CD4-positive, alpha-beta T cell (primary cell): ENCODE measurements at regions not wholly inside any gene's neighbourhood (a gene's known extent, or its start where the extent isn't known, plus 50 kb on each side); places are given as distances from the start of the nearest gene placed in this dataset.

Experiments
- ATAC-seq: fragments of 200-7000 bp; cut with Tn5 transposase; one replicate; pipeline ENCODE4 v1.10.0; 2022; ENCODE audit warnings: mild to moderate bottlenecking; ENCODE audit not compliant: poor library complexity
- CTCF ChIA-PET: fragments of 350-600 bp; sonication (Branson Sonifier 250); formaldehyde crosslinking; loops from one replicate; lab custom pipeline; 2021; ENCODE audit warnings: antibody characterized with exemption, inconsistent platforms; lab: Charles Lee
- POLR2A ChIA-PET: fragments of 350-600 bp; sonication (Branson Sonifier 250); formaldehyde crosslinking; loops from one replicate; lab custom pipeline; 2021; ENCODE audit warnings: antibody characterized with exemption, inconsistent platforms; lab: Charles Lee
- DNase-seq, 14 experiments: peaks; one replicate each; pipeline ENCODE4 v3.0.0-alpha.2; 2013 to 2020; ENCODE audit warnings: mixed read lengths in 2 of 14
- H3K27ac ChIP-seq, 2 donors: one replicate each; pipeline versions ENCODE4 v1.5.1 to v1.7.0; 2013; ENCODE audit warnings: low read length in 2 of 2, low read depth in 1 of 2, mild to moderate bottlenecking in 1 of 2
- H3K27me3 ChIP-seq, 2 experiments: 1 replicate in 1 of 2; 2 replicates in 1 of 2; pipeline versions ENCODE4 v1.6.1 to v1.7.0; 2013; ENCODE audit warnings: low read length in 2 of 2, control low read depth in 1 of 2, mild to moderate bottlenecking in 1 of 2, moderate library complexity in 1 of 2; ENCODE audit not compliant: insufficient read depth in 2 of 2, control insufficient read depth in 1 of 2
- H3K36me3 ChIP-seq: one replicate; pipeline ENCODE4 v1.6.1; 2013; ENCODE audit warnings: low read length, control low read depth; ENCODE audit not compliant: insufficient read depth
- H3K4me1 ChIP-seq: one replicate; pipeline ENCODE4 v1.6.1; 2013; ENCODE audit warnings: low read length, control low read depth; ENCODE audit not compliant: insufficient read depth
- H3K4me3 ChIP-seq: one replicate; pipeline ENCODE4 v1.5.1; 2013; ENCODE audit warnings: mild to moderate bottlenecking, low read length, moderate library complexity
- H3K9me3 ChIP-seq, 2 experiments: 1 replicate in 1 of 2; 2 replicates in 1 of 2; pipeline versions ENCODE4 v1.6.1 to v1.7.0; 2013; ENCODE audit warnings: low read length in 2 of 2, mild to moderate bottlenecking in 2 of 2, control low read depth in 1 of 2, moderate library complexity in 1 of 2; ENCODE audit not compliant: control insufficient read depth in 1 of 2, insufficient read depth in 1 of 2
- H3K27ac Mint-ChIP-seq: one replicate; pipeline ENCODE4 v1.8.0; 2020; ENCODE audit warnings: mixed read lengths
- H3K27me3 Mint-ChIP-seq: one replicate; pipeline ENCODE4 v1.8.0; 2021; ENCODE audit warnings: mixed read lengths
- H3K36me3 Mint-ChIP-seq: one replicate; pipeline ENCODE4 v1.8.0; 2021; ENCODE audit warnings: low read depth, mixed read lengths
- H3K4me1 Mint-ChIP-seq: one replicate; pipeline ENCODE4 v1.8.0; 2021; ENCODE audit warnings: low read depth, mixed read lengths
- H3K4me3 Mint-ChIP-seq: one replicate; pipeline ENCODE4 v1.8.0; 2020; ENCODE audit warnings: mild to moderate bottlenecking, mixed read lengths
- H3K9me3 Mint-ChIP-seq: one replicate; pipeline ENCODE4 v1.8.0; 2020; ENCODE audit warnings: mixed read lengths
- intact Hi-C, 2 experiments: fragments of 100-400 bp; cut with DNase I in 1 of 2; cut with micrococcal nuclease in 1 of 2; formaldehyde crosslinking; loops; one replicate each; pipeline versions ENCODE4 v1.15.1 to v1.9.0; 2023 to 2025; cut with DNase I, micrococcal nuclease
- TF ChIP-seq, protein P1 (sequence below): fragments of 200-600 bp; IDR thresholded peaks from one replicate; pipeline ENCODE4 v1.8.0; 2022; ENCODE audit warnings: antibody characterized with exemption, mild to moderate bottlenecking

DNA sequence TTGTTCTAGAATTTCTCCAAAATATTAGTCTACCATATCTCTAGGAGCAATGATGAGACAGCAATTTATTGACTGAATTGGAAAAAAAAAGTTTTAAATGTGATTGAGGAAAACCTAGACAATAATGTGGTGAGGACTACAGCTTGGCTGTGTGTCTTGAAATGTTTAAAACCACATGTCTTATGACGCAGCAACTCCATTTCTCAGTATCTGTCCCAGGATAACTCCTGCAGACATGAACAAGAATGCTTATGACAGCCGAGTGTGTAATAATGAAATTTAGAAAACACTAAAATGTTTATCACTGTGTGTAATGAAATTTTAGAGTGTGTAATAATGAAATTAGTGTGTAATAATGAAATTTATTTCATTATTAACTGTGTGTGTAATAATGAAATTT lies 254.1 kb upstream of the DAPK1 start:
- H3K27ac Mint-ChIP-seq = no peak overlapping the region
- H3K27me3 Mint-ChIP-seq = peaks cover 25% of the 10 kb centered on the region
- intact Hi-C loops = no loop called here

DNA sequence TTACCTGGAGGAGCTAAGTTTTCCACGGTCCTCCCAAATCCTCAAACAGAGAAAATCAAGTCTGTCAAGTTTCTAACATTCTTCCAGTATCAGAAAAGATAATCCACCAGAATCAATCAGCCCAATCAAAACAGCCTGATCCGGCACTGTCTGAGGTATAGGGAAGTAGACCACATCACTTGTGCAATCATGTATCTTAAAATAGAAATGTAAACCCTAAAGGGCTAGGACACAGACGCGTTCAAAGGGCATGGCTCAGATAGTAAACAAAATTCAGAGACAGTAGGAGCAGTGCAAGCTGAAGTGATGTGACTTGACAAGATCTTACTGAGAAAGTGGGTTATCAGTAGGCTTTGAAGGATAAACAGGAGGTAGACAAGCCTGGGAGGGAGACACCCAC lies 252.4 kb upstream of the DAPK1 start:
- Mint-ChIP-seq H3K36me3 (no peaks in the 10 kb centered on the region), H3K9me3 (no peaks in the 10 kb centered on the region), H3K27me3 (peaks cover 22% of the 10 kb centered on the region), H3K4me3 (no peak overlapping the region), H3K4me1 (no peaks in the 10 kb centered on the region), H3K27ac (no peak overlapping the region)
- no peaks in the 10 kb centered on the region for H3K36me3 ChIP-seq
- POLR2A ChIA-PET = no interaction called here
- ATAC-seq (no peak), DNase-seq (no peak)
- no peaks in the 10 kb centered on the region for H3K4me1 ChIP-seq
- CTCF ChIA-PET = no interaction called here
- no peaks in the 10 kb centered on the region for H3K9me3 ChIP-seq
- TF ChIP-seq, protein P1, sequence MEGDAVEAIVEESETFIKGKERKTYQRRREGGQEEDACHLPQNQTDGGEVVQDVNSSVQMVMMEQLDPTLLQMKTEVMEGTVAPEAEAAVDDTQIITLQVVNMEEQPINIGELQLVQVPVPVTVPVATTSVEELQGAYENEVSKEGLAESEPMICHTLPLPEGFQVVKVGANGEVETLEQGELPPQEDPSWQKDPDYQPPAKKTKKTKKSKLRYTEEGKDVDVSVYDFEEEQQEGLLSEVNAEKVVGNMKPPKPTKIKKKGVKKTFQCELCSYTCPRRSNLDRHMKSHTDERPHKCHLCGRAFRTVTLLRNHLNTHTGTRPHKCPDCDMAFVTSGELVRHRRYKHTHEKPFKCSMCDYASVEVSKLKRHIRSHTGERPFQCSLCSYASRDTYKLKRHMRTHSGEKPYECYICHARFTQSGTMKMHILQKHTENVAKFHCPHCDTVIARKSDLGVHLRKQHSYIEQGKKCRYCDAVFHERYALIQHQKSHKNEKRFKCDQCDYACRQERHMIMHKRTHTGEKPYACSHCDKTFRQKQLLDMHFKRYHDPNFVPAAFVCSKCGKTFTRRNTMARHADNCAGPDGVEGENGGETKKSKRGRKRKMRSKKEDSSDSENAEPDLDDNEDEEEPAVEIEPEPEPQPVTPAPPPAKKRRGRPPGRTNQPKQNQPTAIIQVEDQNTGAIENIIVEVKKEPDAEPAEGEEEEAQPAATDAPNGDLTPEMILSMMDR = no peak
- H3K27me3 ChIP-seq = peaks cover 0 to 3% of the 10 kb centered on the region in 2 experiments
- H3K27ac ChIP-seq = no peak overlapping the region
- intact Hi-C loops = no loop called here
- no peak overlapping the region for H3K4me3 ChIP-seq

More for the DNA sequence above, 254.1 kb upstream of the DAPK1 start:
- ChIA-PET CTCF (no interaction called here), POLR2A (no interaction called here)
- no peaks in the 10 kb centered on the region for H3K4me1 Mint-ChIP-seq
- TF ChIP-seq, protein P1 = no peak
- no peaks in the 10 kb centered on the region for H3K9me3 Mint-ChIP-seq
- H3K4me3 ChIP-seq = no peak overlapping the region
- no peak overlapping the region for H3K4me3 Mint-ChIP-seq
- DNase-seq (no peak), ATAC-seq (no peak)
- no peaks in the 10 kb centered on the region for H3K36me3 Mint-ChIP-seq
- H3K27me3 ChIP-seq = peaks cover 0 to 3% of the 10 kb centered on the region in 2 experiments
- H3K4me1 ChIP-seq = no peaks in the 10 kb centered on the region
- no peaks in the 10 kb centered on the region for H3K36me3 ChIP-seq
- no peaks in the 10 kb centered on the region for H3K9me3 ChIP-seq
- no peak overlapping the region for H3K27ac ChIP-seq

DNA sequence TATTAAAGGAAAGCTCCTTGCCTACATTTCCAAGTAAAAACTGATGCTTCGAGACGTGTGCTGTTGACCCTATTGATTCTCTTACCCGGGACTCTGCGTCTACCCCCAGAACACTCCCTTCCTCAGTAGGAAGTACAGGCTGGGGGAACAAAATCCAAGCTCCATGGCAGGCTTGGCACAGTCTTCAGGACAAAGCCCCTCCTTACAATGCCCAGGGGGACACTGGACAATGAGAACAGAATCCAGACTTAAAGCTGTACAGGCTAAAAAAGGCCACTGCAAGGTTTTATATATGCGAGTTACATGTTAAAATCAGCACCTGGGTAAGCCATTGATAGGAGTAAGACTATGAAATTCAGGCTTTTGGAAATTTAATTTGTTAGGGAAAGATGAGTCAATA lies 250.6 kb upstream of the DAPK1 start:
- POLR2A ChIA-PET = no interaction called here
- intact Hi-C loops = no loop called here
- peaks cover 0 to 3% of the 10 kb centered on the region in 2 experiments for H3K27me3 ChIP-seq
- no peak overlapping the region for H3K4me3 ChIP-seq
- H3K27ac ChIP-seq = no peak overlapping the region
- TF ChIP-seq, protein P1 = no peak
- H3K36me3 ChIP-seq = no peaks in the 10 kb centered on the region
- Mint-ChIP-seq H3K4me1 (no peaks in the 10 kb centered on the region), H3K36me3 (no peaks in the 10 kb centered on the region), H3K27ac (no peak overlapping the region), H3K9me3 (no peaks in the 10 kb centered on the region), H3K4me3 (no peak overlapping the region), H3K27me3 (peaks cover 9% of the 10 kb centered on the region)
- DNase-seq (no peak), ATAC-seq (no peak)
- no peaks in the 10 kb centered on the region for H3K4me1 ChIP-seq
- no peaks in the 10 kb centered on the region for H3K9me3 ChIP-seq
- CTCF ChIA-PET = no interaction called here
